AG10803 (cell line): ENCODE measurements at regions not wholly inside any gene's neighbourhood (a gene's known extent, or its start where the extent isn't known, plus 50 kb on each side); places are given as distances from the start of the nearest gene placed in this dataset.

Source experiments
- DNase-seq: peaks from one replicate; pipeline ENCODE4 v3.0.0; 2010; ENCODE audit warnings: low read depth
- H3K4me3 ChIP-seq: 2 replicates; pipeline ENCODE4 v1.5.1; 2011; ENCODE audit warnings: mild to moderate bottlenecking, low read length, control low read depth
- CTCF ChIP-seq: conservative IDR thresholded peaks from 2 replicates; pipeline ENCODE4 v1.5.1; 2011; ENCODE audit warnings: mild to moderate bottlenecking, low read length, control low read depth, inconsistent platforms

- no peak for DNase-seq
- no peak for TF ChIP-seq CTCF
- peak overlapping the region; percentile 10; the same call in 1 of the 2 replicates for H3K4me3 ChIP-seq
Observed at GRCh38 chr15:92831336-92831654, 68.8 kb upstream of the CHD2 start.

DNA sequence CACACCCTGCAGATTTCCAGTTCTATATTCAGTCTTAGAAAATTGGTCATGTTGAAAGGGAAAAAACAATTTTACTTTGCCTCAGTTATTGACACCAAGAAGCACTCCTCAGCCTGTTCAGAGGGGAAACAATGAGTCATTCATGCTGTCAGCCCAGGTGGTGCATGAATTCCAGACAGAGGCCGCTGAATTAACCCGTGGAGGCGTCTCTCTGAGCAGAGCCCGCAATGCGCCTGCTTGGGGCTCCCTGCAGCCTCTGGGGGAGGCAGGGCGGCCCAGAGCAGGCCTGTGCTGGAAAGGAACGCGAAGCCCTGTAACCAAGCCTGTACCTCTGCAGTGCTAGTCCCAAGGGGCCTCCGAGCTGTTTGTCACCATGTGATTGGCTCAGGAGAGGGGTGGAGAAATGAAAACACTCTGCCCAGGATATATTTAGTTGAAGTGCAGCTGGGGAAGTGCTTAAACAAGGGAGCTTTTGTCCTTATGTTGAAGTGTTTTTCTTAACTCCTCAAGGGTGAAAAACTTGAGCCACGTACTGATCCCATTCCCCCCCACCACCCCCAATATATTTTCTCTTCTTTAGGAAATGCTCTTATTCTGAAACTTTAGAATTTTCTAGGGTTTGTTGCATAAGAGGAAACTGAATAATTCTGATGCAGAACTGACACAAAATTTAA lies 68.3 kb upstream of the CHD2 start:
- peak; percentile 91 for DNase-seq
- TF ChIP-seq CTCF = no peak
- peak overlapping the region; percentile 10 for H3K4me3 ChIP-seq

- TF ChIP-seq CTCF = no peak
- no peak overlapping the region for H3K4me3 ChIP-seq
- DNase-seq = no peak
Observed at GRCh38 chr15:92833106-92833433, 67.1 kb upstream of the CHD2 start.

DNA sequence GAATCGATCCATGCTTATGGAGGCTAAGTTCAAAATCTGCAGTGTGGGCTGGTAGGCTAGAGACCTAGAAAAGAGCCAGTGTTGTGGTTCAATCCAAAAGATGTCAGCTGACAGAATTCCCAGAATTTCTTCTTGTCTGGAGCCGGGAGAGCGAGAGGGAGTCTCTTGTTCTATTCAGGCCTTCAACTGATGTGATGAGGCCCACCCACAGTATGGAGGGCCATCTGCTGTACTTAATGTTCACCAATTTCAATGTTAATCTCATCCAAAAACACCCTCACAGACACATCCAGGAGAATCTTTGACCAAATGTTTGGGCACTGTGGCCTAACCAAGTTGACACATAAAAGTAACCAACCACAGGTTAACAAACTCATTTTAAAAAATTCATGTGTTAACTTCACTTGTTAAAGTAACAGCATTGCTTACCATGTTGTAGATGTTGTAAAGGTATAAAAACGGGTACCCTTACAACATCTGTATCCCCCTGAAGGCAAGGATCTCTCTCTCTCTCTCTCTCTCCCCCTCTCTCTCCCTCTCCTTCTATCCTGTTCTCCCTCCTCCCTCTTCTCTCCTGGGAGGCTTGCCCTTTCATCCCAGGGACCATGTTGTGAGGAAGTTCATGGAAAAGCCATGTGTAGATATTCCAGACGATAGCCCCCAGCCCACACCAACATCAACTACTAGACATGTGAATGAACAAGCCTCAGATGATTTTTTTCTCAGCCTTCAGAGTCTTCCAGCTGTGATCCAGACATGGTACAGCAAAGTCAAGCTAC lies 66.4 kb upstream of the CHD2 start:
- TF ChIP-seq CTCF = no peak
- no peak overlapping the region for H3K4me3 ChIP-seq
- no peak for DNase-seq

DNA sequence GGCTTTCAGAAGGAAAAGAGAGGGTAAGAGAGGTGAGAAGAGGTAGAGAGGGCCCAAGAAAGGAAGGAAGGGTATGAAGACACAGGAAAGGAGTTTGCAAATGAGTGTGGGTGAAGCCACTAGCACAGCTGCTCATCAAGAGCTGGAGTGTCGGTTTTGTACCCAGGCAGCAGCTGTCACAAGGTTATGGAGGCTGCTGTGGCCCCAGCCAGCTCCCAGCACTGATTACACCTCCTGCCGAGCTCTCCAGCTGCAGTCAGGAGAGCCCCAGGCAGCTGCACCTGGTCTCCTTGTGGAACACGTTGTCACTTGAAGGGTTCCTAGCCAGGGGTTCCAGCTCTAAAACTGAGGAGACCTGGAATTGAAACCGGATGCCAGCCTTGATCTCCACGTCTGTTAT lies 60.4 kb upstream of the CHD2 start:
- no peak for TF ChIP-seq CTCF
- H3K4me3 ChIP-seq = no peak overlapping the region
- DNase-seq = no peak

DNA sequence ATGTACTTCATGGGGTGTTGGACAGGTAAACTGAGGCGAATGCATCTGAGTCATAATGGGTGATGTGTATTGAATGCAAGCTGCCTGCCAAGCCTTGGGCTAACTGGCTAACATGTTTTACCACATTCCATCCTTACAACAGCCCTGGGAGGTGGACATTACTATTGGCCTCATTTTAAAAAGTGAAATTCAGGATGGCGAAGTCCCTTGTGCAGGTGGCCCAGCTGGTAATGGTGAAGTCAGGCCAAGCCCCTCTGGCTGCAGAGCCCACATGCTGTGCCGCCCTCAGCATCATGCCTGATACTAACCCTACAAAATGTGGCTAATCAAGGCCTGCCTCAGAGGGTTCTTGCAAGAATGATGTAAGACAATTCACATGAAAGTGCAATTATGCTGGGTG lies 60.0 kb upstream of the CHD2 start:
- no peak for DNase-seq
- TF ChIP-seq CTCF = no peak
- H3K4me3 ChIP-seq = no peak overlapping the region

DNA sequence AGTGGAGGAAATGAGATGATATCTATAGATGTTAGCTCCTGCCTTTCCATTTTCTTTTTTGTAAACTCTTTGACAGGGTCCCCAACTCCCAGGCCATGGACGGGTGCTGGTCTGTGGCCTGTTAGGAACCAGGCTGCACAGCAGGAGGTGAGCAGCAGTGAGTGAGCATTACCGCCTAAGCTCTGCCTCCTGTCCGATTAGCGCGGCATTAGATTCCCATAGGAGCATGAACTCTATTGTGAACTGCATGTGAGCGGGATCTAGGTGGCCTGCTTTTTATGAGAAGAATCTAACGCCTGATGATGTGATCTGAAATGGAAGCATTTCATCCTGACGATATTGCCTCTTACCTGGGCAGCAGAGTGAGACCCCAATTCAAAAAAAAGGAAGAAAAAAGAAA lies 56.8 kb upstream of the CHD2 start:
- no peak for TF ChIP-seq CTCF
- no peak overlapping the region for H3K4me3 ChIP-seq
- no peak for DNase-seq
